ENCODE measurements at regions not wholly inside any gene's neighbourhood (a gene's known extent, or its start where the extent isn't known, plus 50 kb on each side); places are given as distances from the start of the nearest gene placed in this dataset.

- Histone ChIP-seq H3K4me1 (no peaks in the 10 kb centered on the region), H3K36me3 (no peaks in the 10 kb centered on the region), H3K27me3 (no peaks in the 10 kb centered on the region), H3K27ac (no peak overlapping the region), H3K9me3 (no peaks in the 10 kb centered on the region), H3K4me3 (no peak overlapping the region)
- no peak for TF ChIP-seq POLR2AphosphoS5 (IDR thresholded peaks at IDR 0.05)
- TF ChIP-seq POLR2A (IDR thresholded peaks at IDR 0.05): no peak
- no peak for TF ChIP-seq CTCF (IDR thresholded peaks at IDR 0.05)
- intact Hi-C loops (cut with DNase I; ENCODE audit: low total_unique reads): no loop called here
- no peak for DNase-seq (ENCODE audit: low spot score in 2 of 2)
Measured at GRCh38 chrX:121154858-121155404, 107.5 kb downstream of the GLUD2 start.

- no peak overlapping the region for H3K27ac ChIP-seq
- no peaks in the 10 kb centered on the region for H3K36me3 ChIP-seq
- TF ChIP-seq POLR2AphosphoS5 (IDR thresholded peaks at IDR 0.05) (no peak), POLR2A (IDR thresholded peaks at IDR 0.05) (no peak), CTCF (IDR thresholded peaks at IDR 0.05) (no peak)
- H3K9me3 ChIP-seq: no peaks in the 10 kb centered on the region
- intact Hi-C loops (cut with DNase I; ENCODE audit: low total_unique reads): no loop called here
- no peaks in the 10 kb centered on the region for H3K4me1 ChIP-seq
- no peak overlapping the region for H3K4me3 ChIP-seq
- H3K27me3 ChIP-seq: peaks cover 0 to 6% of the 10 kb centered on the region in 2 donors
- DNase-seq (ENCODE audit: low spot score in 2 of 2): no peak
Measured at GRCh38 chrX:121160987-121161386, 113.6 kb downstream of the GLUD2 start.

GRCh38 chrX:121161501-121161933, 114.1 kb downstream of the GLUD2 start:
- TF ChIP-seq POLR2AphosphoS5 (IDR thresholded peaks at IDR 0.05) (no peak), POLR2A (IDR thresholded peaks at IDR 0.05) (no peak), CTCF (IDR thresholded peaks at IDR 0.05) (no peak)
- Histone ChIP-seq H3K4me3 (no peak overlapping the region), H3K27ac (no peak overlapping the region), H3K4me1 (no peaks in the 10 kb centered on the region), H3K9me3 (no peaks in the 10 kb centered on the region), H3K27me3 (peaks cover 0 to 6% of the 10 kb centered on the region in 2 donors), H3K36me3 (no peaks in the 10 kb centered on the region)
- no peak for DNase-seq (ENCODE audit: low spot score in 2 of 2)
- intact Hi-C loops (cut with DNase I; ENCODE audit: low total_unique reads): no loop called here

GRCh38 chrX:121163443-121163842, 116.0 kb downstream of the GLUD2 start:
- Histone ChIP-seq H3K27ac (no peak overlapping the region), H3K4me1 (no peaks in the 10 kb centered on the region), H3K36me3 (no peaks in the 10 kb centered on the region), H3K9me3 (no peaks in the 10 kb centered on the region), H3K27me3 (peaks cover 0 to 6% of the 10 kb centered on the region in 2 donors), H3K4me3 (no peak overlapping the region)
- no peak for DNase-seq (ENCODE audit: low spot score in 2 of 2)
- TF ChIP-seq CTCF (IDR thresholded peaks at IDR 0.05) (no peak), POLR2A (IDR thresholded peaks at IDR 0.05) (no peak), POLR2AphosphoS5 (IDR thresholded peaks at IDR 0.05) (no peak)
- intact Hi-C loops (cut with DNase I; ENCODE audit: low total_unique reads): no loop called here

- H3K4me3 ChIP-seq: no peak overlapping the region
- no peak overlapping the region for H3K27ac ChIP-seq
- H3K36me3 ChIP-seq: no peaks in the 10 kb centered on the region
- no peaks in the 10 kb centered on the region for H3K9me3 ChIP-seq
- H3K27me3 ChIP-seq: peaks cover 0 to 6% of the 10 kb centered on the region in 2 donors
- TF ChIP-seq POLR2AphosphoS5 (IDR thresholded peaks at IDR 0.05): no peak
- TF ChIP-seq POLR2A (IDR thresholded peaks at IDR 0.05): no peak
- TF ChIP-seq CTCF (IDR thresholded peaks at IDR 0.05): no peak
- DNase-seq (ENCODE audit: low spot score in 2 of 2): no peak
- intact Hi-C loops (cut with DNase I; ENCODE audit: low total_unique reads): no loop called here
- no peaks in the 10 kb centered on the region for H3K4me1 ChIP-seq
Measured at GRCh38 chrX:121165930-121166359, 118.5 kb downstream of the GLUD2 start.
